Prostate gland (tissue), 2 donors: ENCODE measurements at regions not wholly inside any gene's neighbourhood (a gene's known extent, or its start where the extent isn't known, plus 50 kb on each side); places are given as distances from the start of the nearest gene placed in this dataset.

Source experiments
- DNase-seq: peaks from one replicate; pipeline ENCODE4 v3.0.0-alpha.2; 2019; ENCODE audit warnings: low spot score
- H3K27ac ChIP-seq, 2 donors: fragments of 200-600 bp; sonication (generic); 2 replicates each; pipeline ENCODE4 v1.5.1; 2017 to 2019
- H3K27me3 ChIP-seq: fragments of 200-600 bp; sonication (generic); replicated peaks from 2 replicates; pipeline ENCODE4 v1.5.1; 2019; ENCODE audit not compliant: insufficient read depth
- H3K36me3 ChIP-seq, 2 donors: fragments of 200-600 bp; sonication (generic); 1 replicate in 1 of 2; 2 replicates in 1 of 2; pipeline versions ENCODE4 v1.5.1 to v1.8.1; 2017 to 2019
- H3K4me1 ChIP-seq: fragments of 200-600 bp; sonication (generic); replicated peaks from 2 replicates; pipeline ENCODE4 v1.5.1; 2019
- H3K4me3 ChIP-seq, 2 donors: fragments of 200-600 bp; sonication (generic); 2 replicates each; pipeline ENCODE4 v1.5.1; 2017 to 2019
- H3K9me3 ChIP-seq: fragments of 200-600 bp; sonication (generic); 2 replicates; pipeline ENCODE4 v1.5.1; 2017
- POLR2A ChIP-seq: fragments of 450-650 bp; IDR thresholded peaks from one replicate; pipeline ENCODE4 v1.6.1; 2016; ENCODE audit warnings: antibody characterized with exemption, mild to moderate bottlenecking
- POLR2AphosphoS5 ChIP-seq: sonication (generic); formaldehyde crosslinking; IDR thresholded peaks from one replicate; pipeline ENCODE4 v1.6.1; 2017; ENCODE audit warnings: antibody characterized with exemption
- WGBS: methylation state at CpG from one replicate; pipeline ENCODE4 v1.1.5; 2018; 5-methylcytosine and 5-hydroxymethylcytosine counted together
- intact Hi-C: fragments of 100-400 bp; cut with DNase I; formaldehyde crosslinking; loops from one replicate; pipeline ENCODE4 v1.14.2; 2022
- TF ChIP-seq, protein P1 (sequence below), 4 experiments: fragments of 200-600 bp in 2 of 4; fragments of 450-650 bp in 2 of 4; sonication (generic) in 2 of 4; IDR thresholded peaks; 1 replicate in 3 of 4; 2 replicates in 1 of 4; pipeline ENCODE4 v1.5.1; 2016 to 2019; ENCODE audit warnings: antibody characterized with exemption in 4 of 4, mild to moderate bottlenecking in 2 of 4, moderate library complexity in 2 of 4

DNA sequence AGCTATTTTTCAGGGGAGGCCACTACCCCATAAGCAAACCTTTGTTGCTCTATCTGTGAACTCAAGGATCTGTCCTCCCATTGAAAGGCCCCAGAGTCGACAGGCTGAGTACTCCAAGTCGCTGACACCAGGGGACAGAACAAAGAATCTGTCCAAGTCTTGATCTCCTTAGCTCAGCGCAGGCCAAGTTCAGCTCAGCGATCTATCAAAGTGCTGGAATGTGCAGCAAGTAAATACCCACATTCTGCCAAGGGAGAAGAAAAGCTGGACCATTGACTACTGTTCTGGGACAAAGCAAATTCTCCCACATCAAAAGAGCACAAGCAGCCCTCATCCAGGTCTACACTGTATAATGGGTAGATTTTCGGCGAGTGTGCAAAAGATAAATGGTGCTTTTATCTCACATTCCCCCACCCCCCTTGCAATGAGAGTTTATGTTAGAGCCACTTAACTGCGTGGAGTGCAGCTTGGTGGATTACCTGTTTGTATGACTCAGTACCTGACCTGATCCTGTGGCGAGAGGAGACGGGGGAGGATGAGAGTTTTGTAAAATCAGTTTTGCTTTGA lies 391.7 kb upstream of the SGCG start:
- no peaks in the 10 kb centered on the region for H3K9me3 ChIP-seq
- H3K4me1 ChIP-seq, result no peaks in the 10 kb centered on the region
- H3K27ac ChIP-seq, result no peak overlapping the region
- 33% methylated on average over 9 of the region's 9 CpGs for WGBS
- no peak for TF ChIP-seq POLR2AphosphoS5
- H3K27me3 ChIP-seq, result no peaks in the 10 kb centered on the region
- H3K4me3 ChIP-seq, result no peak overlapping the region
- intact Hi-C loops, result no loop called here
- DNase-seq, result no peak
- H3K36me3 ChIP-seq, result no peaks in the 10 kb centered on the region

DNA sequence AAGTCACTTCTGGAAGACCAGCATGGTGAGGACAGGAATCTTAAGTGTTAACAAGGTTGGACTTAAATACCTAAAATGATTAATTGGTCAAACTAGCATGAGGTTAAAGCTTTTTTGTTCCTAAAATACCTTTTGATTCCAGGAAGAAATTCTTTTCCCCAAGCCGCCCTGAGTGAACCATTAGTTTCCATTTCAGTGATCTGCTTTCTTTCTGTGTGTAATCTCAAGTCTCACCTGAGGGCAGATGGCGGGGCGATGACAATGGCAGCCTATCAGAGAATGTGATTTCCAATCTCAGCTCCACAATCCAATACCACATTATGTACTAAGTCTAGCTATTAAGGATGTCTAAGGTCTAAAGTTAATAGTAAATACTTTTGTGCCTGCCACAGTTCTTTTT lies 390.9 kb upstream of the SGCG start:
- Histone ChIP-seq H3K9me3 (no peaks in the 10 kb centered on the region), H3K27me3 (no peaks in the 10 kb centered on the region), H3K36me3 (no peaks in the 10 kb centered on the region), H3K4me3 (no peak overlapping the region), H3K4me1 (no peaks in the 10 kb centered on the region), H3K27ac (no peak overlapping the region)
- DNase-seq, result no peak
- intact Hi-C loops, result no loop called here
- 53% methylated on average over 3 of the region's 3 CpGs for WGBS
- TF ChIP-seq, protein P1, sequence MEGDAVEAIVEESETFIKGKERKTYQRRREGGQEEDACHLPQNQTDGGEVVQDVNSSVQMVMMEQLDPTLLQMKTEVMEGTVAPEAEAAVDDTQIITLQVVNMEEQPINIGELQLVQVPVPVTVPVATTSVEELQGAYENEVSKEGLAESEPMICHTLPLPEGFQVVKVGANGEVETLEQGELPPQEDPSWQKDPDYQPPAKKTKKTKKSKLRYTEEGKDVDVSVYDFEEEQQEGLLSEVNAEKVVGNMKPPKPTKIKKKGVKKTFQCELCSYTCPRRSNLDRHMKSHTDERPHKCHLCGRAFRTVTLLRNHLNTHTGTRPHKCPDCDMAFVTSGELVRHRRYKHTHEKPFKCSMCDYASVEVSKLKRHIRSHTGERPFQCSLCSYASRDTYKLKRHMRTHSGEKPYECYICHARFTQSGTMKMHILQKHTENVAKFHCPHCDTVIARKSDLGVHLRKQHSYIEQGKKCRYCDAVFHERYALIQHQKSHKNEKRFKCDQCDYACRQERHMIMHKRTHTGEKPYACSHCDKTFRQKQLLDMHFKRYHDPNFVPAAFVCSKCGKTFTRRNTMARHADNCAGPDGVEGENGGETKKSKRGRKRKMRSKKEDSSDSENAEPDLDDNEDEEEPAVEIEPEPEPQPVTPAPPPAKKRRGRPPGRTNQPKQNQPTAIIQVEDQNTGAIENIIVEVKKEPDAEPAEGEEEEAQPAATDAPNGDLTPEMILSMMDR (IDR thresholded peaks at IDR 0.05), result no peak
- no peak for TF ChIP-seq POLR2A
- TF ChIP-seq POLR2AphosphoS5, result no peak

DNA sequence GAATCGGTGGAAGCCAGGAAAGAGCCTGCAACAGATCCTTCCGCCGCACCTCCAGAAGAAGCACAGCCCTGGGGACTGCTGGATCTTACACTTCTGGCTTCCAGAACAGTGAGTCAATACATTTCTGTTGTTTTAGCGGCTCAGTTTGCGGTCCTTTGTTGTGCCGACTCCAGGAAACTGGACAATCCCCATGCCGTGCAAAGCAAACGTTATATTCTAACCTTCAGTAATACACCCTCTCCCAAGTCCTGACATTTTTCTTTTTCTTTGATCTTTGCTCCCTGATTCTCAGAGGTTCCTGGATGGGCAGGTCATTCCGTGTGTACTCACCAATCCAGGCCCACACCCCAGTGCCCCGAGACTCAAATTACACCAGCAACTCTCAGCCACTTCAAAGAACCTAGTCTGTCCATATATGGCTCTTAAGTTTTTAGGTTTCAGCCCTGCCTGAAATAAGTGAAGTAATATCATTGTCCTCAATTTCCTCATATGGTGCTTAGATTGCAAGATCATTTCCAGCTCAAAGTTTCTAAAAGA lies 387.1 kb upstream of the SGCG start:
- TF ChIP-seq POLR2AphosphoS5 (no peak), POLR2A (no peak)
- TF ChIP-seq, protein P1 (IDR thresholded peaks at IDR 0.05), result no peak
- no peaks in the 10 kb centered on the region for H3K27me3 ChIP-seq
- H3K9me3 ChIP-seq, result no peaks in the 10 kb centered on the region
- no peak overlapping the region for H3K27ac ChIP-seq
- no peaks in the 10 kb centered on the region for H3K4me1 ChIP-seq
- no peak overlapping the region for H3K4me3 ChIP-seq
- DNase-seq, result no peak
- H3K36me3 ChIP-seq, result no peaks in the 10 kb centered on the region
- WGBS, result 48% methylated on average over 10 of the region's 10 CpGs
- intact Hi-C loops, result no loop called here

DNA sequence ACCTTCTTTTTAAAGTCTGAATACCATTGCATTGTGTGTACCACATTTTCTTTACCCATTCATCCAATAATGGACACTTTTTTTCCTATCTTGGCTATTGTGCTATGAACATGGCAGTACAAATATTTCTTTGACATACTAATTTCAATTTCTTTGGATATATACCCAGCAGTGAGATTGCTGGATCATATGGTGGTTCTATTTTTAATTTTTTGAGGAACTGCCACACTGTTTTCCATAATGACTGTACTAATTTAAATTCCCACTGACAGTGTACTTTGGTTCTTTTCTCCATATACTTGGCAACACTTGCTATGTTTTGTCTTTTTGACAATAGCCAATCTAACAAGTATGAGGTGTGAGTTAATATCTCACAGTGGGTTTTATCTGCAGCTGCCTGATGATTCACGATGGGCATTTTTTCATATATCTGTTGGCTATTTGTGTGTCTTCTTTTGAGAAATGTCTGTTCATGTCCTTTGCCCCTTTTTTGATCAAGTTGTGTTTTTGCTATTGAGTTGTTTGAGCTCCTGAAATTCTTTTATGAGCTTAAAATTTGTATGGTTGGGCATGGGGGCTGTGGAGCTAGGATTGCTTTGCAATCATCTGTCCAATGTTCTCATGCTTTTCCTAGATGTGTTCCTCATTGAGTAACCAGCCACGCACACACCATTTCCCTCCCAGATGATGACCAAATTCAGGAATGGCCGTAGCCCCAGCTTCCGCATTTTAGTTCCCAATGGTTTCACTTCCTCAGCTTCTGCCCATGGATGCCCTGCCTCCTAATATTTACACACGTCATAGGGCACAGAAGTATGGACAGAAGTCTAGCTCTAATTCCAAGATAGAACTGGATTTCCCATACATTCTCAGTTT lies 380.0 kb upstream of the SGCG start:
- DNase-seq, result no peak
- no peaks in the 10 kb centered on the region for H3K9me3 ChIP-seq
- H3K27me3 ChIP-seq, result no peaks in the 10 kb centered on the region
- H3K4me3 ChIP-seq, result no peak overlapping the region
- no peaks in the 10 kb centered on the region for H3K4me1 ChIP-seq
- H3K36me3 ChIP-seq, result no peaks in the 10 kb centered on the region
- TF ChIP-seq, protein P1 (IDR thresholded peaks at IDR 0.05), result no peak
- TF ChIP-seq POLR2A, result no peak
- no peak for TF ChIP-seq POLR2AphosphoS5
- H3K27ac ChIP-seq, result no peak overlapping the region
- whole genome bisulfite sequencing, result 72% methylated on average over 5 of the region's 5 CpGs
- intact Hi-C loops, result loop anchor here (10.0 kb wide), 1 partner anchor 224 kb away; no protein-coding TSS in a partner anchor

DNA sequence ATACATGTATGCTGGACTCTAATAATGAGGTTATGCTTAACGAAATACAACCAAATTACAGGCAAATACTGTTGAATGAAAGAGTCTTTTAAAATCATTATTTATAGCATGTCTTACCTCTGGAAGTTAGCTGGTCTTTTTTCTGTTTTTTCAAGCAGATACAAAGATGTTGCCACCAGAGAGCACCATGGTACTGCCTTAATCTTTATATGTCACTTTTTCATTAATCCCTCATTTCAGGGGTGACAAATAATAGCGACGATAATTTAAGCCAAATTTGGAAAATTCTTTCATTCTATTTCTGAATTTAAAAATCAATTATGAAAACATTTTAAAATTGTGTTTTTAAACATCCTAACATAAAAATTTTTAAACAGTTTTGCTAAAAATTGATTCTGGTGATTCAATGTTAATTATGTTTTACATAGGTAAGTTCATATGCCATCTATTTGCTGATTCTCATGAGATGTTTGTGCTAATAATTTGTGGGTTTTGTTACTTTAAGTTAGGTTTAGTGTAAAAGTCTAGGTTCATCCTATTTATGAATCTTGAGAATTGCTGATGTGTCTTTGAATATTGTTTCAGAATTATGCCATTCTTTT lies 379.3 kb upstream of the SGCG start:
- Histone ChIP-seq H3K36me3 (no peaks in the 10 kb centered on the region), H3K27me3 (no peaks in the 10 kb centered on the region), H3K4me3 (no peak overlapping the region), H3K27ac (no peak overlapping the region), H3K9me3 (no peaks in the 10 kb centered on the region), H3K4me1 (no peaks in the 10 kb centered on the region)
- 19% methylated on average over 3 of the region's 3 CpGs for WGBS
- no peak for DNase-seq
- TF ChIP-seq, protein P1 (IDR thresholded peaks at IDR 0.05), result peak in 2 of 4 experiments; percentile 56 to 57
- TF ChIP-seq POLR2AphosphoS5 (no peak), POLR2A (no peak)
- intact Hi-C loops, result loop anchor here (10.0 kb wide), 1 partner anchor 223 kb away; no protein-coding TSS in a partner anchor
